ENCODE measurements at regions not wholly inside any gene's neighbourhood (a gene's known extent, or its start where the extent isn't known, plus 50 kb on each side); places are given as distances from the start of the nearest gene placed in this dataset.
A peak's percentile ranks its signal among the peaks of the same experiment; 100 is the strongest.

GRCh38 chr15:92719021-92719420, 63.4 kb upstream of the FAM174B start (continued):
- TF ChIP-seq PHF21A (CRISPR knock-in tag; IDR thresholded peaks at IDR 0.05) = no peak
- TF ChIP-seq ZNF318 (CRISPR knock-in tag; IDR thresholded peaks at IDR 0.05) = no peak

GRCh38 chr15:92724144-92724543, 68.6 kb upstream of the FAM174B start:
- Histone ChIP-seq H3K27me3 (ENCODE audit: control insufficient read depth in 1 of 2, insufficient read depth in 2 of 2, low read length in 2 of 2) (no peaks in the 10 kb centered on the region), H3K27ac (ENCODE audit: extremely low read length, insufficient read depth, low read length) (no peak overlapping the region), H3K4me2 (ENCODE audit: low read depth, low read length) (no peak overlapping the region), H3K4me1 (ENCODE audit: insufficient read depth, low read length) (peaks cover 15% of the 10 kb centered on the region), H4K20me1 (ENCODE audit: insufficient read depth, low read length) (no peaks in the 10 kb centered on the region), H3K9me3 (ENCODE audit: low read length) (no peaks in the 10 kb centered on the region; the same call in 1 of the 2 replicates), H2AFZ (ENCODE audit: low read length) (no peak overlapping the region), H3K9ac (ENCODE audit: insufficient read depth, low read depth, low read length) (no peak overlapping the region), H3K36me3 (replicated peaks in 1 of 2; ENCODE audit: control insufficient read depth in 1 of 2, insufficient read depth in 2 of 2, low read length in 2 of 2) (no peaks in the 10 kb centered on the region), H3K79me2 (ENCODE audit: insufficient read depth, low read length) (no peaks in the 10 kb centered on the region), H3K4me3 (replicated peaks in 1 of 3; ENCODE audit: insufficient read depth in 1 of 3, low read depth in 2 of 3, low read length in 3 of 3) (no peak overlapping the region)
- BruUV-seq (replicated peaks) = no TSS peak
- in situ Hi-C loops (cut with HindIII; ENCODE audit: extremely low pct_ligation_motif_present, low pct_unique_long_range_greater_than_20kb) = no loop called here
- ATAC-seq = peak; percentile 85
- intact Hi-C loops (cut with micrococcal nuclease; ENCODE audit: unreplicated experiment) = no loop called here
- 0% methylated on average over 2 of the region's 2 CpGs for WGBS (ENCODE audit: low lambda C conversion rate)
- peak; percentile 56 for FAIRE-seq
- ChIA-PET CTCF (ENCODE audit: low intra/inter-chr PET ratio, low total read pairs) (no interaction called here), POLR2A (no interaction called here)
- DNase-seq (ENCODE audit: low spot score) = peak; percentile 65
- TF ChIP-seq SP1 (IDR thresholded peaks at IDR 0.05) = no peak
- TF ChIP-seq SP1 (CRISPR knock-in tag; IDR thresholded peaks at IDR 0.05) = no peak
- no peak for TF ChIP-seq LRRFIP1 (CRISPR knock-in tag; conservative IDR thresholded peaks at IDR 0.05)
- no peak for TF ChIP-seq ZNF354B (CRISPR knock-in tag; IDR thresholded peaks at IDR 0.05)
- no peak for TF ChIP-seq CENPBD1 (CRISPR knock-in tag; IDR thresholded peaks at IDR 0.05; ENCODE audit: borderline replicate concordance, low read depth)
- 0 out of 2 replicates have a peak, but pooled peaks have one; percentile 21 for TF ChIP-seq PAXIP1 (CRISPR knock-in tag; conservative IDR thresholded peaks at IDR 0.05)
- TF ChIP-seq ZMYM4 (CRISPR knock-in tag; IDR thresholded peaks at IDR 0.05) = peak; percentile 44; the same call in 1 of the 2 replicates
